ENCODE measurements at regions not wholly inside any gene's neighbourhood (a gene's known extent, or its start where the extent isn't known, plus 50 kb on each side); places are given as distances from the start of the nearest gene placed in this dataset.

DNA sequence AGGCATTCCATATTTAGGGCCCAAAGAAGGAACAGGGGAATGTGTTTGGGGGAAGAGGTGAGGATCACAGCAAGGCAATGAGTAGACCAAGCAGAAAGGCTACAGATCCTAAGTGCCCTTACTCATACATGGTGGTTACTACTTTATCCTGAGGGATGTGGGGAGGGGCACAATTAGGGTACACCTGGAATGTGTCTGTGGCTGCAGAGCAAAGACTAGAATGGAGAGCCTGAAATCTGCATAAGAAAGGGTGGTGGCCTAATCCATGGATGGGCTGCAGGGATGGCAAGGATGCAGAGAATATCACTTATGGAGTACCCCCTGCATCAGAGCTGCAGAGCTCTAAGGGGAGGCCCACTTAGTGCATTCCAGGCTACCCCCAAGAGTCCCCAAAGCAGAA lies 352.6 kb upstream of the TRPC7 start:
- Histone ChIP-seq H3K4me3 (no peak overlapping the region), H2AFZ (no peak overlapping the region), H4K20me1 (replicated peaks; ENCODE audit: insufficient read depth) (no peaks in the 10 kb centered on the region), H3K4me1 (ENCODE audit: insufficient read depth) (peaks cover 8% of the 10 kb centered on the region; the same call in 1 of the 2 replicates), H3F3A (replicated peaks; ENCODE audit: low read depth) (no peaks in the 10 kb centered on the region), H3K4me2 (no peak overlapping the region), H3K79me2 (replicated peaks; ENCODE audit: insufficient read depth) (no peaks in the 10 kb centered on the region), H3K27ac (ENCODE audit: low read depth) (no peak overlapping the region), H3K36me3 (ENCODE audit: insufficient read depth) (no peaks in the 10 kb centered on the region), H3K9me2 (ENCODE audit: insufficient read depth) (0 out of 2 replicates have a peak, but pooled peaks cover 3% of the 10 kb centered on the region), H3K27me3 (ENCODE audit: insufficient read depth) (no peaks in the 10 kb centered on the region)
- no peak for TF ChIP-seq NANOG (IDR thresholded peaks at IDR 0.05; ENCODE audit: borderline replicate concordance)
- TF ChIP-seq, protein P1, sequence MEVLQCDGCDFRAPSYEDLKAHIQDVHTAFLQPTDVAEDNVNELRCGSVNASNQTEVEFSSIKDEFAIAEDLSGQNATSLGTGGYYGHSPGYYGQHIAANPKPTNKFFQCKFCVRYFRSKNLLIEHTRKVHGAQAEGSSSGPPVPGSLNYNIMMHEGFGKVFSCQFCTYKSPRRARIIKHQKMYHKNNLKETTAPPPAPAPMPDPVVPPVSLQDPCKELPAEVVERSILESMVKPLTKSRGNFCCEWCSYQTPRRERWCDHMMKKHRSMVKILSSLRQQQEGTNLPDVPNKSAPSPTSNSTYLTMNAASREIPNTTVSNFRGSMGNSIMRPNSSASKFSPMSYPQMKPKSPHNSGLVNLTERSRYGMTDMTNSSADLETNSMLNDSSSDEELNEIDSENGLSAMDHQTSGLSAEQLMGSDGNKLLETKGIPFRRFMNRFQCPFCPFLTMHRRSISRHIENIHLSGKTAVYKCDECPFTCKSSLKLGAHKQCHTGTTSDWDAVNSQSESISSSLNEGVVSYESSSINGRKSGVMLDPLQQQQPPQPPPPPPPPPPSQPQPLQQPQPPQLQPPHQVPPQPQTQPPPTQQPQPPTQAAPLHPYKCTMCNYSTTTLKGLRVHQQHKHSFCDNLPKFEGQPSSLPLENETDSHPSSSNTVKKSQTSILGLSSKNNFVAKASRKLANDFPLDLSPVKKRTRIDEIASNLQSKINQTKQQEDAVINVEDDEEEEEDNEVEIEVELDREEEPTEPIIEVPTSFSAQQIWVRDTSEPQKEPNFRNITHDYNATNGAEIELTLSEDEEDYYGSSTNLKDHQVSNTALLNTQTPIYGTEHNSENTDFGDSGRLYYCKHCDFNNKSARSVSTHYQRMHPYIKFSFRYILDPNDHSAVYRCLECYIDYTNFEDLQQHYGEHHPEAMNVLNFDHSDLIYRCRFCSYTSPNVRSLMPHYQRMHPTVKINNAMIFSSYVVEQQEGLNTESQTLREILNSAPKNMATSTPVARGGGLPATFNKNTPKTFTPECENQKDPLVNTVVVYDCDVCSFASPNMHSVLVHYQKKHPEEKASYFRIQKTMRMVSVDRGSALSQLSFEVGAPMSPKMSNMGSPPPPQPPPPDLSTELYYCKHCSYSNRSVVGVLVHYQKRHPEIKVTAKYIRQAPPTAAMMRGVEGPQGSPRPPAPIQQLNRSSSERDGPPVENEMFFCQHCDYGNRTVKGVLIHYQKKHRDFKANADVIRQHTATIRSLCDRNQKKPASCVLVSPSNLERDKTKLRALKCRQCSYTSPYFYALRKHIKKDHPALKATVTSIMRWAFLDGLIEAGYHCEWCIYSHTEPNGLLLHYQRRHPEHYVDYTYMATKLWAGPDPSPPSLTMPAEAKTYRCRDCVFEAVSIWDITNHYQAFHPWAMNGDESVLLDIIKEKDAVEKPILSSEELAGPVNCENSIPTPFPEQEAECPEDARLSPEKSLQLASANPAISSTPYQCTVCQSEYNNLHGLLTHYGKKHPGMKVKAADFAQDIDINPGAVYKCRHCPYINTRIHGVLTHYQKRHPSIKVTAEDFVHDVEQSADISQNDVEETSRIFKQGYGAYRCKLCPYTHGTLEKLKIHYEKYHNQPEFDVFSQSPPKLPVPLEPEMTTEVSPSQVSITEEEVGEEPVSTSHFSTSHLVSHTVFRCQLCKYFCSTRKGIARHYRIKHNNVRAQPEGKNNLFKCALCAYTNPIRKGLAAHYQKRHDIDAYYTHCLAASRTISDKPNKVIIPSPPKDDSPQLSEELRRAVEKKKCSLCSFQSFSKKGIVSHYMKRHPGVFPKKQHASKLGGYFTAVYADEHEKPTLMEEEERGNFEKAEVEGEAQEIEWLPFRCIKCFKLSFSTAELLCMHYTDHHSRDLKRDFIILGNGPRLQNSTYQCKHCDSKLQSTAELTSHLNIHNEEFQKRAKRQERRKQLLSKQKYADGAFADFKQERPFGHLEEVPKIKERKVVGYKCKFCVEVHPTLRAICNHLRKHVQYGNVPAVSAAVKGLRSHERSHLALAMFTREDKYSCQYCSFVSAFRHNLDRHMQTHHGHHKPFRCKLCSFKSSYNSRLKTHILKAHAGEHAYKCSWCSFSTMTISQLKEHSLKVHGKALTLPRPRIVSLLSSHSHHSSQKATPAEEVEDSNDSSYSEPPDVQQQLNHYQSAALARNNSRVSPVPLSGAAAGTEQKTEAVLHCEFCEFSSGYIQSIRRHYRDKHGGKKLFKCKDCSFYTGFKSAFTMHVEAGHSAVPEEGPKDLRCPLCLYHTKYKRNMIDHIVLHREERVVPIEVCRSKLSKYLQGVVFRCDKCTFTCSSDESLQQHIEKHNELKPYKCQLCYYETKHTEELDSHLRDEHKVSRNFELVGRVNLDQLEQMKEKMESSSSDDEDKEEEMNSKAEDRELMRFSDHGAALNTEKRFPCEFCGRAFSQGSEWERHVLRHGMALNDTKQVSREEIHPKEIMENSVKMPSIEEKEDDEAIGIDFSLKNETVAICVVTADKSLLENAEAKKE (CRISPR knock-in tag; IDR thresholded peaks at IDR 0.05): peak; percentile 5; the same call in 1 of the 2 replicates
- H3K36me3 Mint-ChIP-seq (ENCODE audit: low read depth): no peaks in the 10 kb centered on the region
- H3K27ac Mint-ChIP-seq: no peak overlapping the region
- H3K4me3 Mint-ChIP-seq: no peak overlapping the region
- peaks cover 10% of the 10 kb centered on the region for H3K4me1 Mint-ChIP-seq
- no peaks in the 10 kb centered on the region; the same call in 2 of the 3 replicates for H3K9me3 Mint-ChIP-seq
- ATAC-seq: peak; percentile 80
- peak; percentile 28 for DNase-seq (ENCODE audit: low spot score)
- H3K27me3 Mint-ChIP-seq (ENCODE audit: insufficient read depth, low read depth, poor library complexity): peaks cover 2% of the 10 kb centered on the region

DNA sequence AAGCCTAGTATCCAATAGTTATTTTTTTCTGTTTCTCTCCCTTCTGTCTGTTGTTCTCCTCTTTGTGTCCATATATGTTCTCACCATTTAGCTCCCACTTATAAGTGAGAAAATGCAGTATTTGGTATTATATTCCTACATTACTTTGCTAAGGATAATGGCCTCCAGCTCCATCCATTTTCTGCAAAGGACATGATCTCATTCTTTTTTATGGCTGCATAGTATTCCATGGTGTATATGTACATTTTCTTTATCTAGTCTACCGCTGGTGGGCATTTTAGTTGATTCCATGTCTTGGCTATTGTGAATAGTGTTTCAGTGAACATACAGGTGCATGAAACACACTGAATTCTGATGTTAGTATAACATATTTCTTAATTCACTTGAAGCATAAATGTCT lies 348.9 kb upstream of the TRPC7 start:
- Mint-ChIP-seq H3K4me3 (no peak overlapping the region), H3K9me3 (peaks cover 2% of the 10 kb centered on the region; the same call in 1 of the 3 replicates), H3K36me3 (ENCODE audit: low read depth) (no peaks in the 10 kb centered on the region; the same call in 1 of the 3 replicates), H3K4me1 (peaks cover 10% of the 10 kb centered on the region), H3K27ac (no peak overlapping the region), H3K27me3 (ENCODE audit: insufficient read depth, low read depth, poor library complexity) (no peaks in the 10 kb centered on the region)
- Histone ChIP-seq H2AFZ (no peak overlapping the region), H3K4me2 (no peak overlapping the region), H3K79me2 (replicated peaks; ENCODE audit: insufficient read depth) (no peaks in the 10 kb centered on the region), H3K4me3 (no peak overlapping the region), H3K27me3 (ENCODE audit: insufficient read depth) (no peaks in the 10 kb centered on the region), H3K4me1 (ENCODE audit: insufficient read depth) (peaks cover 8% of the 10 kb centered on the region; the same call in 1 of the 2 replicates), H3K36me3 (ENCODE audit: insufficient read depth) (no peaks in the 10 kb centered on the region), H3F3A (replicated peaks; ENCODE audit: low read depth) (no peaks in the 10 kb centered on the region), H3K9me2 (ENCODE audit: insufficient read depth) (0 out of 2 replicates have a peak, but pooled peaks cover 3% of the 10 kb centered on the region), H3K27ac (ENCODE audit: low read depth) (no peak overlapping the region), H4K20me1 (replicated peaks; ENCODE audit: insufficient read depth) (no peaks in the 10 kb centered on the region)
- TF ChIP-seq ZNF331 (CRISPR knock-in tag; IDR thresholded peaks at IDR 0.05; ENCODE audit: low read depth): no peak
- ATAC-seq: no peak
- no peak for DNase-seq (ENCODE audit: low spot score)

All from GM23338 (cell line).